ENCODE measurements at regions not wholly inside any gene's neighbourhood (a gene's known extent, or its start where the extent isn't known, plus 50 kb on each side); places are given as distances from the start of the nearest gene placed in this dataset.

GRCh38 chr11:116356451-116356850, 416.3 kb downstream of the BUD13 start:
- Histone ChIP-seq H3K4me2 (ENCODE audit: low read length) (no peak overlapping the region), H3K27me3 (ENCODE audit: insufficient read depth, low read length) (no peaks in the 10 kb centered on the region), H2BK5ac (ENCODE audit: low read depth, low read length, poor library complexity) (no peak overlapping the region), H3K4ac (ENCODE audit: low read depth, low read length) (no peak overlapping the region), H2AK5ac (ENCODE audit: low read length) (no peak overlapping the region), H3K4me1 (ENCODE audit: control insufficient read depth in 1 of 2, insufficient read depth in 2 of 2, low read length in 2 of 2) (peaks cover 2% of the 10 kb centered on the region in 2 experiments), H3K9ac (ENCODE audit: low read length) (no peak overlapping the region), H3K36me3 (ENCODE audit: control insufficient read depth in 1 of 2, insufficient read depth in 2 of 2, low read length in 2 of 2) (no peaks in the 10 kb centered on the region), H3K4me3 (ENCODE audit: low read depth, low read length) (no peak overlapping the region), H4K12ac (ENCODE audit: low read depth, low read length) (no peak overlapping the region), H2BK12ac (ENCODE audit: low read length) (no peak overlapping the region), H3K27ac (ENCODE audit: low read depth, low read length) (no peak overlapping the region), H3K14ac (ENCODE audit: low read length) (no peak overlapping the region), H3K79me1 (ENCODE audit: low read length) (no peaks in the 10 kb centered on the region), H2BK120ac (ENCODE audit: insufficient read depth, low read length, poor library complexity) (no peak overlapping the region), H3K79me2 (ENCODE audit: control insufficient read depth, insufficient read depth, low read length, poor library complexity) (no peaks in the 10 kb centered on the region), H3K23ac (ENCODE audit: low read length) (no peak overlapping the region), H4K8ac (ENCODE audit: low read depth, low read length) (no peak overlapping the region), H3K9me3 (ENCODE audit: insufficient read depth, low read depth, low read length) (peaks cover 2% of the 10 kb centered on the region), H3K18ac (ENCODE audit: low read length) (no peak overlapping the region), H2AFZ (ENCODE audit: insufficient read depth, low read length, poor library complexity) (no peak overlapping the region), H4K91ac (ENCODE audit: low read depth, low read length) (no peak overlapping the region)
- no CpG with 5 or more reads among the region's 7 CpGs for WGBS (ENCODE audit: extremely low coverage, insufficient coverage, insufficient read length)
- no peak for DNase-seq

GRCh38 chr11:116355104-116355503, 417.7 kb downstream of the BUD13 start:
- H3K27ac ChIP-seq (ENCODE audit: low read depth, low read length) = no peak overlapping the region
- H3K14ac ChIP-seq (ENCODE audit: low read length) = no peak overlapping the region
- H3K36me3 ChIP-seq (ENCODE audit: control insufficient read depth in 1 of 2, insufficient read depth in 2 of 2, low read length in 2 of 2) = no peaks in the 10 kb centered on the region
- no peaks in the 10 kb centered on the region for H3K79me1 ChIP-seq (ENCODE audit: low read length)
- no peaks in the 10 kb centered on the region for H3K79me2 ChIP-seq (ENCODE audit: control insufficient read depth, insufficient read depth, low read length, poor library complexity)
- no peak overlapping the region for H3K4me2 ChIP-seq (ENCODE audit: low read length)
- no peak overlapping the region for H3K4ac ChIP-seq (ENCODE audit: low read depth, low read length)
- no peak overlapping the region for H2AK5ac ChIP-seq (ENCODE audit: low read length)
- H2BK120ac ChIP-seq (ENCODE audit: insufficient read depth, low read length, poor library complexity) = no peak overlapping the region
- H3K18ac ChIP-seq (ENCODE audit: low read length) = no peak overlapping the region
- no peaks in the 10 kb centered on the region for H3K27me3 ChIP-seq (ENCODE audit: insufficient read depth, low read length)
- DNase-seq = peak in 1 of 2 donors; percentile 19
- H4K8ac ChIP-seq (ENCODE audit: low read depth, low read length) = no peak overlapping the region
- H4K12ac ChIP-seq (ENCODE audit: low read depth, low read length) = no peak overlapping the region
- WGBS (ENCODE audit: extremely low coverage, insufficient coverage, insufficient read length) = no CpG with 5 or more reads among the region's 1 CpG
- H3K9me3 ChIP-seq (ENCODE audit: insufficient read depth, low read depth, low read length) = no peaks in the 10 kb centered on the region
- H3K23ac ChIP-seq (ENCODE audit: low read length) = no peak overlapping the region
- H2AFZ ChIP-seq (ENCODE audit: insufficient read depth, low read length, poor library complexity) = no peak overlapping the region
- H3K4me1 ChIP-seq (ENCODE audit: control insufficient read depth in 1 of 2, insufficient read depth in 2 of 2, low read length in 2 of 2) = peaks cover 2% of the 10 kb centered on the region in 2 experiments
- H3K9ac ChIP-seq (ENCODE audit: low read length) = no peak overlapping the region
- H2BK5ac ChIP-seq (ENCODE audit: low read depth, low read length, poor library complexity) = no peak overlapping the region
- H3K4me3 ChIP-seq (ENCODE audit: low read depth, low read length) = no peak overlapping the region
- H4K91ac ChIP-seq (ENCODE audit: low read depth, low read length) = no peak overlapping the region
- no peak overlapping the region for H2BK12ac ChIP-seq (ENCODE audit: low read length)

GRCh38 chr11:116353589-116353988, 419.2 kb downstream of the BUD13 start:
- no peak overlapping the region for H3K14ac ChIP-seq (ENCODE audit: low read length)
- H4K12ac ChIP-seq (ENCODE audit: low read depth, low read length) = no peak overlapping the region
- H4K91ac ChIP-seq (ENCODE audit: low read depth, low read length) = no peak overlapping the region
- no peak overlapping the region for H2BK120ac ChIP-seq (ENCODE audit: insufficient read depth, low read length, poor library complexity)
- no peak overlapping the region for H3K9ac ChIP-seq (ENCODE audit: low read length)
- no peak overlapping the region for H3K4me3 ChIP-seq (ENCODE audit: low read depth, low read length)
- no peak overlapping the region for H2BK12ac ChIP-seq (ENCODE audit: low read length)
- H2AK5ac ChIP-seq (ENCODE audit: low read length) = no peak overlapping the region
- H3K27ac ChIP-seq (ENCODE audit: low read depth, low read length) = no peak overlapping the region
- no peak overlapping the region for H4K8ac ChIP-seq (ENCODE audit: low read depth, low read length)
- H3K36me3 ChIP-seq (ENCODE audit: control insufficient read depth in 1 of 2, insufficient read depth in 2 of 2, low read length in 2 of 2) = no peaks in the 10 kb centered on the region
- DNase-seq = no peak
- no peaks in the 10 kb centered on the region for H3K27me3 ChIP-seq (ENCODE audit: insufficient read depth, low read length)
- H3K79me2 ChIP-seq (ENCODE audit: control insufficient read depth, insufficient read depth, low read length, poor library complexity) = no peaks in the 10 kb centered on the region
- H3K23ac ChIP-seq (ENCODE audit: low read length) = no peak overlapping the region
- H3K79me1 ChIP-seq (ENCODE audit: low read length) = no peaks in the 10 kb centered on the region
- no peak overlapping the region for H3K18ac ChIP-seq (ENCODE audit: low read length)
- no peak overlapping the region for H3K4me2 ChIP-seq (ENCODE audit: low read length)
- H3K9me3 ChIP-seq (ENCODE audit: insufficient read depth, low read depth, low read length) = no peaks in the 10 kb centered on the region
- H3K4ac ChIP-seq (ENCODE audit: low read depth, low read length) = no peak overlapping the region
- H3K4me1 ChIP-seq (ENCODE audit: control insufficient read depth in 1 of 2, insufficient read depth in 2 of 2, low read length in 2 of 2) = peaks cover 2% of the 10 kb centered on the region in 2 experiments
- no peak overlapping the region for H2BK5ac ChIP-seq (ENCODE audit: low read depth, low read length, poor library complexity)
- no peak overlapping the region for H2AFZ ChIP-seq (ENCODE audit: insufficient read depth, low read length, poor library complexity)
- no CpG with 5 or more reads among the region's 7 CpGs for WGBS (ENCODE audit: extremely low coverage, insufficient coverage, insufficient read length)

GRCh38 chr11:116352881-116353280, 419.9 kb downstream of the BUD13 start:
- Histone ChIP-seq H3K18ac (ENCODE audit: low read length) (no peak overlapping the region), H3K23ac (ENCODE audit: low read length) (no peak overlapping the region), H2BK12ac (ENCODE audit: low read length) (no peak overlapping the region), H3K36me3 (ENCODE audit: control insufficient read depth in 1 of 2, insufficient read depth in 2 of 2, low read length in 2 of 2) (no peaks in the 10 kb centered on the region), H3K4me1 (ENCODE audit: control insufficient read depth in 1 of 2, insufficient read depth in 2 of 2, low read length in 2 of 2) (peaks cover 0 to 2% of the 10 kb centered on the region in 2 experiments), H4K8ac (ENCODE audit: low read depth, low read length) (no peak overlapping the region), H3K9ac (ENCODE audit: low read length) (no peak overlapping the region), H2BK120ac (ENCODE audit: insufficient read depth, low read length, poor library complexity) (no peak overlapping the region), H3K79me1 (ENCODE audit: low read length) (no peaks in the 10 kb centered on the region), H4K91ac (ENCODE audit: low read depth, low read length) (no peak overlapping the region), H3K9me3 (ENCODE audit: insufficient read depth, low read depth, low read length) (no peaks in the 10 kb centered on the region), H3K4ac (ENCODE audit: low read depth, low read length) (no peak overlapping the region), H3K27me3 (ENCODE audit: insufficient read depth, low read length) (no peaks in the 10 kb centered on the region), H3K4me2 (ENCODE audit: low read length) (no peak overlapping the region), H3K79me2 (ENCODE audit: control insufficient read depth, insufficient read depth, low read length, poor library complexity) (no peaks in the 10 kb centered on the region), H2AK5ac (ENCODE audit: low read length) (no peak overlapping the region), H3K4me3 (ENCODE audit: low read depth, low read length) (no peak overlapping the region), H2BK5ac (ENCODE audit: low read depth, low read length, poor library complexity) (no peak overlapping the region), H2AFZ (ENCODE audit: insufficient read depth, low read length, poor library complexity) (no peak overlapping the region), H3K14ac (ENCODE audit: low read length) (no peak overlapping the region), H3K27ac (ENCODE audit: low read depth, low read length) (no peak overlapping the region), H4K12ac (ENCODE audit: low read depth, low read length) (no peak overlapping the region)
- DNase-seq = no peak
- WGBS (ENCODE audit: extremely low coverage, insufficient coverage, insufficient read length) = no CpG with 5 or more reads among the region's 4 CpGs

All from trophoblast cell (in vitro differentiated cells and primary cell).